ENCODE measurements at regions not wholly inside any gene's neighbourhood (a gene's known extent, or its start where the extent isn't known, plus 50 kb on each side); places are given as distances from the start of the nearest gene placed in this dataset.

- BruUV-seq (replicated peaks): no TSS peak
- DNase-seq (ENCODE audit: low read depth, low spot score) (no peak), FAIRE-seq (no peak), ATAC-seq (no peak)
- WGBS (ENCODE audit: insufficient coverage, insufficient replicate concordance, low lambda C conversion rate, missing lambda C conversion rate): 67% methylated on average over 3 of the region's 3 CpGs
- H3K36me3 ChIP-seq (ENCODE audit: control insufficient read depth in 2 of 2, insufficient read depth in 2 of 2, low read length in 1 of 2): no peaks in the 10 kb centered on the region
- H2AFZ ChIP-seq (ENCODE audit: control insufficient read depth, low read depth, low read length): no peak overlapping the region
- POLR2A ChIA-PET: no interaction called here
- RAD21 ChIA-PET (ENCODE audit: unreplicated experiment): no interaction called here
- no peaks in the 10 kb centered on the region; the same call in 2 of the 3 replicates for H3K9me3 ChIP-seq (replicated peaks; ENCODE audit: control insufficient read depth, insufficient read depth, low read length)
- no peaks in the 10 kb centered on the region for H3K4me1 ChIP-seq (ENCODE audit: control insufficient read depth, insufficient read depth, low read length)
- SMC1A ChIA-PET (ENCODE audit: uncharacterized antibody, unreplicated experiment): interaction anchor here (1.0 kb wide), 1 partner anchor 362 kb away, joined by 3 read pairs; no protein-coding TSS in a partner anchor
- CTCF ChIA-PET: no interaction called here
- H3K9ac ChIP-seq (ENCODE audit: control insufficient read depth, insufficient read depth, low read length): no peak overlapping the region
- H3K79me2 ChIP-seq (ENCODE audit: control insufficient read depth, insufficient read depth, low read length): no peaks in the 10 kb centered on the region
- H3K27ac ChIP-seq (ENCODE audit: control insufficient read depth, insufficient read depth): no peak overlapping the region
- in situ Hi-C loops (cut with MboI): no loop called here
- TF ChIP-seq ZNF24 (IDR thresholded peaks at IDR 0.05) (no peak), SRF (IDR thresholded peaks at IDR 0.05; ENCODE audit: low read depth in 2 of 2, low read length in 2 of 2) (no peak)
- H3K27me3 ChIP-seq (replicated peaks in 1 of 2; ENCODE audit: control insufficient read depth in 2 of 2, insufficient read depth in 2 of 2, low read length in 1 of 2): no peaks in the 10 kb centered on the region
- H3K4me3 ChIP-seq: no peak overlapping the region
- intact Hi-C loops (cut with micrococcal nuclease; ENCODE audit: unreplicated experiment): no loop called here
- H3K4me2 ChIP-seq (ENCODE audit: control insufficient read depth, insufficient read depth): no peak overlapping the region
- no peaks in the 10 kb centered on the region for H4K20me1 ChIP-seq (ENCODE audit: control insufficient read depth, insufficient read depth)
These were observed 69.4 kb upstream of the DYRK2 start for GRCh38 chr12:67578976-67579661.

DNA sequence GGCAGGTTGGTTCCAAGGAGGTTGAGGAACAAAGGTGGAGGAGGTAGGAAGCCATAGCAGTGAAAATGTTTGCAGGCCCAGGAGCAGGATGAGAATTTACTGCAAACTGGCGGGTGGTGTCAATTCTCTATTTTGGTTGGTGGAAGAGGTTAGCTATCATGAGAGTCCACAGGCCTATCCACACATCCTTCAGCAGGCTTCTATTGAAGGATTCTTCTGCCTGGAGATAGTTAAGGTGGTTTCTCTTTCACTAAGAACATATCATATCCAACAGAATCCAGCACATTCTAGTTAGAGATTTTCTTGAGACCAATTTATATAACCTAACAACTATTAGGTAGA lies 68.9 kb upstream of the DYRK2 start:
- H3K27me3 ChIP-seq (replicated peaks in 1 of 2; ENCODE audit: control insufficient read depth in 2 of 2, insufficient read depth in 2 of 2, low read length in 1 of 2): no peaks in the 10 kb centered on the region
- ChIA-PET CTCF (no interaction called here), RAD21 (ENCODE audit: unreplicated experiment) (no interaction called here), POLR2A (no interaction called here), SMC1A (ENCODE audit: uncharacterized antibody, unreplicated experiment) (interaction anchor here (1.0 kb wide), 1 partner anchor 362 kb away, joined by 3 read pairs; no protein-coding TSS in a partner anchor)
- H3K9me3 ChIP-seq (replicated peaks; ENCODE audit: control insufficient read depth, insufficient read depth, low read length): no peaks in the 10 kb centered on the region; the same call in 2 of the 3 replicates
- intact Hi-C loops (cut with micrococcal nuclease; ENCODE audit: unreplicated experiment): no loop called here
- no peak overlapping the region for H3K4me2 ChIP-seq (ENCODE audit: control insufficient read depth, insufficient read depth)
- BruUV-seq (replicated peaks): no TSS peak
- H3K27ac ChIP-seq (ENCODE audit: control insufficient read depth, insufficient read depth): no peak overlapping the region
- H4K20me1 ChIP-seq (ENCODE audit: control insufficient read depth, insufficient read depth): no peaks in the 10 kb centered on the region
- no peak overlapping the region for H2AFZ ChIP-seq (ENCODE audit: control insufficient read depth, low read depth, low read length)
- DNase-seq (ENCODE audit: low read depth, low spot score) (no peak), ATAC-seq (no peak), FAIRE-seq (no peak)
- in situ Hi-C loops (cut with MboI): no loop called here
- H3K4me1 ChIP-seq (ENCODE audit: control insufficient read depth, insufficient read depth, low read length): no peaks in the 10 kb centered on the region
- H3K9ac ChIP-seq (ENCODE audit: control insufficient read depth, insufficient read depth, low read length): no peak overlapping the region
- no peaks in the 10 kb centered on the region for H3K36me3 ChIP-seq (ENCODE audit: control insufficient read depth in 2 of 2, insufficient read depth in 2 of 2, low read length in 1 of 2)
- H3K4me3 ChIP-seq: no peak overlapping the region
- no peak for TF ChIP-seq CHD4 (IDR thresholded peaks at IDR 0.05)
- WGBS (ENCODE audit: insufficient coverage, insufficient replicate concordance, low lambda C conversion rate, missing lambda C conversion rate): 100% methylated on average over 1 of the region's 1 CpG
- no peaks in the 10 kb centered on the region for H3K79me2 ChIP-seq (ENCODE audit: control insufficient read depth, insufficient read depth, low read length)

All from GM12878 (cell line).